ENCODE measurements at regions not wholly inside any gene's neighbourhood (a gene's known extent, or its start where the extent isn't known, plus 50 kb on each side); places are given as distances from the start of the nearest gene placed in this dataset.

- DNase-seq (ENCODE audit: low read depth), result no peak
Measured at GRCh38 chr2:204321910-204322751, 223.1 kb upstream of the PARD3B start.

GRCh38 chr2:204325468-204325867, 219.8 kb upstream of the PARD3B start:
- DNase-seq (ENCODE audit: low read depth), result peak; percentile 49

DNA sequence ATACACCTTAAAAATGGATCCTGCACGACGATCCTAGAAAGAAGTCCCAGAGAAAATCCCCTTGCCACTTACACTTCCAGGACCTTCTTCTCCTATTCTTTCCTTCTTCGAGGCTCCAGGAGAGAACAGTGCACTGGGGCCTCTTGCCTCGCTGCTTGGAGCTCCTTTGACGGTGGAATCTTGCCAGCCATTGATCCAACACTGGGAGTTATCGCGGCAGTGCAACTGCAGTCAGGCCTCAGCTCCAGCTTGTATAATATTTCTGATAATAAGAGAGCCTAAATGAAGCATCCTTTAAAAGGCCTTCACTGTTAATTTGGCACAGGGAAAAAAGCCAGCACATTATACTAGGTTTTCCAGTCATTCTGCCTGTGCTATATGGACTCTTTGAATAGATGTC, 216.9 kb upstream of the PARD3B start:
- DNase-seq (ENCODE audit: low read depth), result no peak

GRCh38 chr2:204329016-204329415, 216.3 kb upstream of the PARD3B start:
- no peak for DNase-seq (ENCODE audit: low read depth)

DNA sequence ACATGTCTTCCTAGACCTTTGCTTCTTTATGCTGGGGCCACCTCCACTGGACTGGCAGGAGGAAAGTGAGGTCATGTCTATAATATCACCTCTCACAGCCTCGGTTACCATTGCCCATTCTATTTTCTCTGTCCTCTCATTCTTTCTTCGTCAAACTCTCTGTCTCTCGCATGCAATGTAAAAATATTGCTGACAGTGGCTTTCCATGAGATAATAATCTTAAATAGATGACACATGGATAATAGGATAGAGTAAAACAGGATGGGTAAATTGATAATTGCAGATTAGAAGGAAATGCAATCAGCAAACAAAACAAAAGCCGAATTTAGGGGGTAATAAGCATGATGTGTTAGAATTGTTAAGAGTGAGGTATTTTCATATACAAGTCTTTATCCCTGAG, 215.7 kb upstream of the PARD3B start:
- no peak for DNase-seq (ENCODE audit: low read depth)

- DNase-seq (ENCODE audit: low read depth), result no peak
Measured at GRCh38 chr2:204331180-204331579, 214.1 kb upstream of the PARD3B start.

DNA sequence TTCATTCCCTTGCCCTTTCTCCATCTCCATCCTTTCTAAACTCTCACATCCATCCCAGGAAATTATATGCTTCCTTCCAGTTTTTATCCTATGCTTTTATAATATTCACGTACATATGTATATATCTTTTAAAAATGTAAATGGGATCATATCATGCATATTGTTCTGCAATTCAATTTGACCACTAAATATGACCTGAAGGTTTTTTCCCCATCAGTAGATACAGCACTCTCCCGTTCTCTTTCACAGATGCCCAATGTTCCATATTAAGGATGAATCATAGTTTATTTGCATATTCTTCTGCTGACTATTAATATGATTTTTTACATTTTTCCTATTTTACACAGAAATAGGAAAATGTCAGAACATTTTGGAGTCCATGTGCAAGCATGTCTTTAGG, 213.3 kb upstream of the PARD3B start:
- no peak for DNase-seq (ENCODE audit: low read depth)

DNA sequence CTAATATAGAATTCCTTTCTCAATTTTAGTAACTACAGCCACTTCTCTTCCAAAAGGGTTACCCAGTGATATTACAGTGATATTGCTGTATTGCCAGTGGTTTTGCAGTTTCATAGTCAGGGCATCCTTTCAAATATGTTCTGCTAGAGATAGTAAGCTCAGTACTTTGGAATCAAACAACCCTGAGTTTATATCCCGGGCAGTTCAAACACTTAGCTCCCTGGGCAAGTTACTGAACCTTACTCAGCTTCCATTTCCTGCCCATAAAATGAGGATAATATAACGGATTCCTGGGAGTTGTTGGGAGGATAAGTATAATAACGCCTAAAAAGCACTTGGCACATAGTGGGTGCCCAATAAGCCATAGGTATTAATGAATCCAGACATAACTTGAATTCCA, 212.6 kb upstream of the PARD3B start:
- DNase-seq (ENCODE audit: low read depth), result no peak

GRCh38 chr2:204333861-204334260, 211.4 kb upstream of the PARD3B start:
- no peak for DNase-seq (ENCODE audit: low read depth)

- no peak for DNase-seq (ENCODE audit: low read depth)
Measured at GRCh38 chr2:204335451-204336058, 209.7 kb upstream of the PARD3B start.

- DNase-seq (ENCODE audit: low read depth), result no peak
Measured at GRCh38 chr2:204336153-204336744, 209.0 kb upstream of the PARD3B start.

- no peak for DNase-seq (ENCODE audit: low read depth)
Measured at GRCh38 chr2:204337638-204338037, 207.6 kb upstream of the PARD3B start.

DNA sequence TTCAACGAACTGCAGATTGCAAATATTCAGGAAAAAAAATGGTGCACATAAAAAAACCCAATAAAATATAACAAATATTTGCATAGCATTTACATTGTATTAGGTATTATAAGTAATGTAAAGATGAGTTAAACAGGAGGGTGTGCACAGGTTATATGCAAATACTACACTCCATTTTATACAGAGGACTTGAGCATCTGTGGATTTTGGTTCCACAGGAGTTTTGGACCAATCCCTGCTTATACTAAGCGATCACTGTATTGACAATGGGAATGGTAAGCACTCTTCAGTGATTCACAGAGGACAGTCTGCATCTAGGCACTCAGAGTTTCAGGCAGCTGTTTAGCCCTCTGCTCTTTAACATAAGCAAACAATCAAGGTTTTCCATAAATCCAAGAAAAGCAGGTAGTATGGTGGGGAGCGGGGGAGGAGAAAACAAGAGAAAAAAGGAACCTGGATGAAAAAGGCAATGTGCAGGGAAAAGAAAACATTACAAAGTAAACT, 206.0 kb upstream of the PARD3B start:
- no peak for DNase-seq (ENCODE audit: low read depth)

- no peak for DNase-seq (ENCODE audit: low read depth)
Measured at GRCh38 chr2:204340511-204340910, 204.8 kb upstream of the PARD3B start.

- no peak for DNase-seq (ENCODE audit: low read depth)
Measured at GRCh38 chr2:204341887-204342276, 203.4 kb upstream of the PARD3B start.

DNA sequence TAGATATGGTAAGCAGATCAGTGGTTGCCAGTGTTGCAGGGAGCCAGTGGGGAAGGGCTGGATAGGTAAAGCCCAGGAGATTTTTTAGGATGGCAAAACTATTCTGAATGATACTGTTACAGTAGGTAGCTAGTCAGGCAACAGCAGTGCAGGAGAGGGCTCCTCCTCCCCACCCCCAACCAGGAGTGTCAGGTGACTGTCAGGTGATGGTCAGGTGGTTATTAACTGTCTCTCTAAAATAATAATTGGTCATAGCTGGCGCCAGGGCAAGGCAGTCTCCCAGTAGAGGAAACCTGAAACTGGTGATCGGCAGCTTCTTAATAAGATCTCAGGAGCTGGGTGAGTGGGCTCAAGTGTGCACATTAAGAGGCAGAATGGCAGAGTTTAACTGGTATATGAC, 201.6 kb upstream of the PARD3B start:
- DNase-seq (ENCODE audit: low read depth), result no peak

- DNase-seq (ENCODE audit: low read depth), result no peak
Measured at GRCh38 chr2:204344119-204344518, 201.2 kb upstream of the PARD3B start.

GRCh38 chr2:204346906-204347305, 198.4 kb upstream of the PARD3B start:
- DNase-seq (ENCODE audit: low read depth), result no peak

DNA sequence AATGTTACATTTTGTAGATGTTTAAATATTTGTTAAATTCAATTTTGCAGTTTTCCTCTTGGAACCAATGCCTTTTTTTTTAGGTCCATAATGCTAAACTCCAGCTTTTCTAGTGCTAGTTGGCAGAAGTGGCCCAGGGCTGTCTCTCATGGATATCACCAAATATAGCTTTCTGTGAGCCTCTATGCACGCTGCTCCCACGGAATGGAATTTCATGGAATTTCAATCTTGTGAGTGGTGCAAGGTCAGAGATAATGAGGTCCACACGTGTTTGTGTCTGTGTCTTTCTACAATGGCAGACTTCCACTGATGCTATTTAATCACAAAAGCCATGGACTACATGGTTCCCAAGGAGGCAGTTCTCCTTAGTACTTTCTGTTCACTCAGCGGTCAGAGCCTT, 191.5 kb upstream of the PARD3B start:
- no peak for DNase-seq (ENCODE audit: low read depth)

- DNase-seq (ENCODE audit: low read depth), result no peak
Measured at GRCh38 chr2:204354442-204354856, 190.8 kb upstream of the PARD3B start.

GRCh38 chr2:204355688-204356087, 189.6 kb upstream of the PARD3B start:
- DNase-seq (ENCODE audit: low read depth), result no peak

- no peak for DNase-seq (ENCODE audit: low read depth)
Measured at GRCh38 chr2:204356151-204356641, 189.1 kb upstream of the PARD3B start.

DNA sequence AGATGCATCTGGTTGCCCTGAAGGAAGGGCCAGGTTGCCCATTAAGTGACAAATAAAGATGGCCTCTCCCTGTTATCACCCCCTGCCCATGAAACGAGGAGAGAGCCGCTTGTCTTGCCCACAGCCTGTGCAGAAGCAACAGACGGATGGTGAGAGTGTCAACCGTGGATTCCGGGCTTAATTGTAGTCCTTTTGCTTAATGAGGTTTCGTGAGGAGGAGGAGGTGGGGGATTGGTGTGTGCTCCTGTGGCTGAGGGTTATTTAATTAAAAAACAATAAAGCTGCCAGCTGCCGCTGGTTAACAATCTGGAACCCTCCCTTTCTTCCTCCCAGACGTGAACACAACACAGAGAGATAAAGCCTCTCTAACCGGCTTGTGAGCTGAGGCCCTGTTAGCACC, 188.0 kb upstream of the PARD3B start:
- DNase-seq (ENCODE audit: low read depth), result no peak
